HG02885 (cell line): ENCODE measurements at regions not wholly inside any gene's neighbourhood (a gene's known extent, or its start where the extent isn't known, plus 50 kb on each side); places are given as distances from the start of the nearest gene placed in this dataset.
A peak's percentile ranks its signal among the peaks of the same experiment; 100 is the strongest.
"Not testable (repeated sequence)": the region's sequence is repeated elsewhere in the genome, so short reads cannot be mapped to it uniquely, and the experiment has no call there.

Source experiments
- ATAC-seq: cut with Tn5 transposase; IDR thresholded peaks from one replicate; pipeline ENCODE4 v1.9.1; 2021; ENCODE audit warnings: mild to moderate bottlenecking; ENCODE audit not compliant: unreplicated experiment, poor library complexity

DNA sequence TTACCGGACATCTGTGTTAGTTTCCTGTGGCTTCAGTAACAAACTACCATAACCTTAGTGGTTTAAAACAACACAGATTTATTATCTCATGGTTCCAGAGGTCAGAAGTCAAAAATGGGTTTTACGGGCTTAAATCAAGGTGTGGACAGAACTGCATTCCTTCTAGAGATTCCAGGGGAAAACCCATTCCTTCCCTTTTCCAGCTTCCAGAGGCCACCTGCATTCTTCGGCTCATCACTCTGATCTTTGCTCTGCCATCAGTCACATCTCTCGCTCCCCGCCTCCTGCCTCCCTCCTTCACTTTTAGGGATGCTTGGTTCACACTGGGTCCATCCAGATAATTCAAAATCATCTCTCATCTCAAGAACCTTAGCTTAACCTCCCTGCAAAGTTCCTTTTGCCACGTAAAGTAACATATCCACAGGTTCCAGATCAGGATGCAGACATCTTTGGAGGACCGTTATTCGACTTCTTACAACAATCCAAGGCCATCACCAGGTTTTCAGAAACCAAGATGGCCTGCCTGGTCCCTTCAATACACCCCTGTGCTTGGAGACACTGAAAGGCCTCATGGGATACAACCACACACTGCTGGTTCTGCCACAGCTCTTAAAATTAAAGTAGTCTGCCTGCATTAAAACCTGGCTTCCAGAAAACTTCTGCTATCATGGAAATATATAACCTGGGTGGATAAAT lies 225.9 kb upstream of the MYO3A start:
- ATAC-seq, result no peak

DNA sequence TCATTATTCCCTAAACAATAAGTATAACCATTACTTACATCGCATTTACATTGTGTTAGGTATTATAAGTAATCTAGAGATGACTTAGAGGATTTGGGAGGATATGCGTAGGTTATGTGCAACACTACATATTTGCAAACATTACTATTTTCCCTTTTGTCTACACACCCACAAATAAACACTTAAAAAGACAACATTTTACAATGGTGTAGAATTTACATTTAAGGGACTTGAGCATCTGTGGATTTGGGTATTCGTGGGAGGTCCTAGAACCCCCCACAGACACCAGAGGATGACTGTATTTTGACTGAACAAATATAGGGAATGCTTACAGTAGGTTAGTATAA lies 220.2 kb upstream of the MYO3A start:
- no peak for ATAC-seq

- no peak for ATAC-seq
Measured at GRCh38 chr10:25724241-25724640, 209.8 kb upstream of the MYO3A start.

DNA sequence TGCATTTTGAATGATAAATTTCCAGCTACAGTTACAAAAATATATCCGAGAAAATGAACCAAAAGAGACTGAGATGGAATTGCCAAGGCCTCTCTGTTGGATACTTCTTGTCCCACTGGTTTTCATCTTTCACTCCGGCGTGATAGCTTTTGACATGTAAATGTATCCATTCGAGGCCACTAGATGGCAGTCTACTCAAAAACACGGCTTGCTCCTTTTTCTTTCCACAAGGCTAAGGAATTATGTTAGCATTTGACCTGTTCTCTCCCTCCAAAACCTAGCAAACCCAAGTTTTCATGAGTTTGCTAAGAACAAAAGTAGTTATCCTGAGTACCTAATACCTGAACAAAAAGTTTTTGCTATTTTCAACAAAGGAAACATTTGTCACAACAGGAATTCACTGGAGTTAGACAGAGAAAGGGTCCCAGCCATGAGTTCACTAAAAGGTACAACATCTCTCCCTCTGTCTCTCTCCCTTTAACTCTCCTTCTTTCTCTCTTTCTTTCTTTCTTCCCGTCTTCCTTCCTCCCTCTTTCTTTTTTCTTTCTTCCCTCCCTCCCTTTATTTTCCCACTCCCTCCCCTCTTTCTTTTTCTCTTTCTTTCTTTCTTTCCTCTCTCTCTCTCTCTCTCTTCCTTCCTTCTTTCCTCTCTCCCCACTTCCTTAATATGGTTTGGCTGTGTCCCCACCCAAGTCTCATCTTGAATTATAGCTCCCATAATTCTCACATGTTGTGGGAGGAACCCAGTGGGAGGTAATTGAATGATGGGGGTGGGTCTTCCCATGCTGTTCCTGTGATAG lies 207.9 kb upstream of the MYO3A start:
- ATAC-seq, result peak; percentile 84

- no peak for ATAC-seq
Measured at GRCh38 chr10:25738776-25739175, 195.3 kb upstream of the MYO3A start.

DNA sequence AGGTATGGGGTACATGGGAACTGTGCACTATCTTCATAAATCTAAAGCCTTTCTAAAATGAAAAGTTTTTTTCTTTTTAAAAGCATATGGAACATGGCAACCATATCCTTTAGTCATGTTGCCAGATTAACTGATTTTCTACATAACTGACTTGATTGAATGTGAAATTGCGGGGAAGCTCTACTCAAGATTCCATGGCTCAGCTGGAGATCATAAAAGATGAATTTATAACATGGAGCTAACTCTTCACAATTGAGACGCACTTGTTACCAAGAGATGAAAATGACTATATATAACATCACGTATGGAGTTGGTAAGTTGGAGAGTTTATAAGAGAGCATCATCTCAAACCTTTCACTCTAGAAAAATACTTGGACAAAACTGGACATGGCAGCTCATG lies 190.2 kb upstream of the MYO3A start:
- no peak for ATAC-seq

GRCh38 chr10:25744574-25744973 lies 189.5 kb upstream of the MYO3A start:
- ATAC-seq, result no peak

- ATAC-seq, result no peak
Measured at GRCh38 chr10:25745976-25746375, 188.1 kb upstream of the MYO3A start.

DNA sequence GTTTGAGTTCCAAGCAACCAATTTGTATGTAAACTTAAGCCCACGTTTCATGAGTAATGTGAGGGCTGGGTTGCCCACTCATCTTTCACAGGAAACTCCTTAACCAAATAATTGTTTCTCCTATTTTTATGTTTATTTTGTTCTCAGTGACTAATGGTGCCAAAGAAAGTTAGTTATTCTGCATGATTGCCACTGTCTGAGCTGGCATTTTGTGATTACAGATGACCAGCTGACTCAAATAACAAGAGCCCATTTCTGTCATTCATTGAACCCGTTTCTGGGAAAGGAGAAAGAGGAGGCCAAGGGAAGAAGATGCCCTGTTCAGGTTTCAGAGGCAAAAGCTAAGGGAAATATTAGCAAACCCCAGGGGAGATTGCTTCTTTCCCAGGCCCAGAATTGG lies 186.9 kb upstream of the MYO3A start:
- no peak for ATAC-seq

- no peak for ATAC-seq
Measured at GRCh38 chr10:25748509-25748908, 185.5 kb upstream of the MYO3A start.

DNA sequence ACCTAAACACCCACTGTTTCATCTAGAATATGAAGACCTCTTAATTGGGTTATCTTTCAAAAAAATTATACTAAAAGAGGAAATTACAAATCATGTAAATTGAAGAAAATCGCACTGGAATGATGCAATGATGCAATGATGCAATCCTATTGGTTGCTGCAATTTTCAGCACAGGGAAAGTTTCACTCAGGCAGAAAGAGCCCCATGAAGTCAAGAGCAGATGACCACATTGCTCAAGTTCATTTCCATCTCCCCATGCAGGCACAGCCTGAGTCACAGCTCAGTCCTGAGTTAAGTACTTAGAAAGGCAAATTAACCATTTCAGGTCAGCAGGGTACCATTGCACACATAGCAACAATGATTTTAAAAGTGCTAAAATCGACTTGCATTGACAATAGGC lies 180.3 kb upstream of the MYO3A start:
- no peak for ATAC-seq

DNA sequence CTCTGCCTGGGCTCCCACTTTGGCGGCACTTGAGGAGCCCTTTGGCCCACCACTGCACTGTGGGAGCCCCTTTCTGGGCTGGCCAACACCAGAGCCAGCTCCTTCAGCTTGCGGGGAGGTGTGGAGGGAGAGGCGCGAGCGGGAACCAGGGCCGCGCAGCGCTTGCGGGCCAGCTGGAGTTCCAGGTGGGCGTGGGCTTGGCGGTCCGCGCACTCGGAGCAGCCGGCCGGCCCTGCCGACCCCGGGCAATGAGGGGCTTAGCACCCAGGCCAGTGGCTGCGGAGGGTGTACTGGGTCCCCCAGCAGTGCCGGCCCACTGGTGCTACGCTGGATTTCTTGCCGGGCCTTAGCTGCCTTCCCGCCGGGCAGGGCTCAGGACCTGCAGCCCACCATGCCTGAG lies 178.2 kb upstream of the MYO3A start:
- not testable (repeated sequence) for ATAC-seq

- no peak for ATAC-seq
Measured at GRCh38 chr10:25756784-25757183, 177.2 kb upstream of the MYO3A start.

GRCh38 chr10:25758041-25758457 lies 176.0 kb upstream of the MYO3A start:
- ATAC-seq, result peak; percentile 71

DNA sequence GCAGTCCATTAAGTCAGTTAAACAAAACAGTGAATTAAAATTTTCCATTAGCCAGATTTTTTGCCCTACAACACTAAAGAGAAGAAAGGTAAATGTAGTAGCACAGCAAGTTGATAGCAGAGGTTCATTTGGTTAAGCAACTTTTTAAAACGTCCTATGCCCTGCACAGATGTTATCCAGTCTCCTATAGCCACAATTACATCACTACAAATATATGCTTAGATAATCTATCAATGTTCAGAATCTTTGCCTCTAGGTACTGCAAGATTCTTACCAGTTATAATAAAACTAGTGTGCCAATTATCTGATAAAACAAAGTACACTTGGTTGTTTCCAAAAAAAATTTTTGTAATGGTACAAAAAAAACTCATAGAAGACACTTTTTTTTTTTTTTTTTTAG lies 175.5 kb upstream of the MYO3A start:
- no peak for ATAC-seq

- ATAC-seq, result no peak
Measured at GRCh38 chr10:25761937-25762336, 172.1 kb upstream of the MYO3A start.

DNA sequence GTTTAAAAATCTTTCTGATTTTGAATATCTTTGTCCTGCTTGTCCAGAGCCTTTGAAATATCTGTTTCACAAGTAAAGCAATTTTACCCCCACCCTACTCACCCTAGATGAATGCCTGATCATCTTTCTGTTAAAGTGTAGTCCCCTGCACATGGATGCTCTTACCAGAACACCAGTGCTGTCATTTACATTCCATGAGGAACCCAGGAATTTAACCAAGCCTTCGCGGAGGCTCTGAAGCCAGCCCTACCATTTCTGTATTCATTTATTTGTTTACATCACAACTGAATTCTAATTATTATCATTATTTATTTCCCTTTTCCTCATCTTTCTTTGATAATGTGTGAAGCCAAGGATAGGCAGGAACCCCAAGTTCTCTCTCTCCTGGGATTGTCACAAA lies 167.8 kb upstream of the MYO3A start:
- ATAC-seq, result no peak

DNA sequence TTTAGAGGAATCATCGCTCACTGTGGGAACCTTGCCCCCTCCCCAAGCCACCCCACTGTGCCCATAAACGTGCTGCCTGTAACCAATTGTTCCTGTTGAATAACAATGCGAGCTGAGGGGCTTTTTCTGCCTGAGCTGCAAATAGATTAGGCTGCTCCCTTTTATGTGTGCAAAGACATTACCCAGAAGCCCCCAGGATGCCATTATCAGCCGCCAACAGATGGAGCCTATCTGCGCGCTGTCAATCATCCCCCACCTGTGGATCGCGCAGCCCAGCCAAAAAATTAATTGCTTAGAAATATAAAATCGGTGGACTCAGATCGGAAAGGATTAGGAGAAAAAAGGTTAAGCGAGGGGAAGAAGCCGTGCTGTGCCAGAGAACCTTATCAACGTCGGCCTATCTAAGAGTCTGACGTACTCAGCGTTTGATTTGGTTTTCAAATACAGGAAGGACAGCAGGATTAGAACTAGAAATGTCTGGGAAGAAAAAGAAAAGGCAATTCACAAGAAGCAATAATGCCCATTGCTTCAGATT lies 167.3 kb upstream of the MYO3A start:
- no peak for ATAC-seq

- ATAC-seq, result no peak
Measured at GRCh38 chr10:25768167-25768566, 165.9 kb upstream of the MYO3A start.

GRCh38 chr10:25778646-25779045 lies 155.4 kb upstream of the MYO3A start:
- no peak for ATAC-seq

DNA sequence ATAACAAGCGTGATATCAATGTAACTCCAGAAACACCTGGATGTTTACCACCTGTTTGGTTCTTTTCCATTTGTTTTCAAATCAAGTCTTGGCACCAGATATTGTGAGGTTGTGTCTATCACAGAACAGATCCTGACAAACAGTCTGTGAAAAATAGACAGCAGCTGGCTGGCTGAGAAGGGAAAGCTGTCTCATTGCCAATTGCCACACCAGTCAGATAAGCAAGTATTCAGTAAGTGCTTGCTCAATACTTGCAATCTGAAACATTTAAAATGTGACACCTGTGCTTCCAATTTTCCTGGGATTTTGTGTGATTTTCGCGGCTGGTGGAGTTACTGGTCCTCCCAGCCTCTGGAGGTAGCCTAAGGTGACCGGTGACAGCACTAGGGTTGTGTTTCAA lies 147.9 kb upstream of the MYO3A start:
- ATAC-seq, result no peak

DNA sequence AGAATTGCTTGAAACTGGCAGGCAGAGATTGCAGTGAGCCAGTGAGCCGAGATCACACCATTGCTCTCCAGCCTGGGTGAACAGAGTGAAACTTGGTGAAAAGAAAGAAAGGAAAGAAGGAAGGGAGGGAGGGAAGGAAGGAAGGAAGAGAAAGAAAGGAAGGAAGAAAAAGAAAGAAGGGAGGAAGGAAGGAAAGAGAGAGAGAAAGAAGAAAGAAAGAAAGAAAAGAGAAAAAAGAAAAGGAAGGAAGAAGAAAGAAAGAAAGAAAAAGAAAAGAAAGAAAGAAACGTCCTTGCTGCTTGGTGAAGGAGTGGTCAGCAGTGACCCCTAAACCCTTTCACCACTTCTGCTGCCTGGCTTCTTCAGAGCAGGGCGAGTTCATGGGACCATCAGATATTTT lies 147.1 kb upstream of the MYO3A start:
- no peak for ATAC-seq
